HepG2 (cell line): ENCODE measurements at regions not wholly inside any gene's neighbourhood (a gene's known extent, or its start where the extent isn't known, plus 50 kb on each side); places are given as distances from the start of the nearest gene placed in this dataset.

ENCODE experiments used
- ATAC-seq: fragments of 200-7000 bp; cut with Tn5 transposase; 3 replicates; pipeline ENCODE4 v1.9.1; 2020; ENCODE audit warnings: mild to moderate bottlenecking, moderate library complexity
- BruUV-seq: library from RNA; stranded (reverse); fragments of 400-500 nt; replicated peaks from 2 replicates; lab custom pipeline; 2021; lab: Mats Ljungman, UMichigan
- CTCF ChIA-PET: fragments of 300-600 bp; formaldehyde crosslinking; extraction: SDS; loops from one replicate; lab custom pipeline; 2021; ENCODE audit warnings: low total read pairs, inconsistent platforms, low intra/inter-chr PET ratio; lab: Yijun Ruan, JAX
- POLR2A ChIA-PET: fragments of 350-600 bp; sonication (Branson Sonifier 250); formaldehyde crosslinking; loops from one replicate; lab custom pipeline; 2020; ENCODE audit warnings: antibody characterized with exemption, inconsistent platforms; lab: Yijun Ruan, JAX
- DNase-seq: peaks from one replicate; pipeline ENCODE4 v3.0.0-alpha.2; 2015; ENCODE audit warnings: low spot score
- FAIRE-seq: peaks from 3 replicates; lab custom pipeline; 2011; peaks lifted over from hg19 to GRCh38; lab: Jason Lieb, UNC
- H2AFZ ChIP-seq: one replicate; pipeline ENCODE4 v1.6.1; 2011; ENCODE audit warnings: low read length, inconsistent platforms
- H3K27ac ChIP-seq: fragments of 300-600 bp; 3 replicates; pipeline ENCODE4 v1.8.0; 2011; ENCODE audit warnings: mixed run types, mild to moderate bottlenecking, mixed read lengths, low read length, inconsistent platforms; ENCODE audit not compliant: insufficient read depth; ENCODE audit errors: extremely low read length
- H3K27me3 ChIP-seq, 2 experiments: fragments of 200-600 bp in 1 of 2; 2 replicates in 1 of 2; 3 replicates in 1 of 2; pipeline versions ENCODE4 v1.6.0 to v1.8.0; 2011; ENCODE audit warnings: low read length in 2 of 2, mild to moderate bottlenecking in 2 of 2, moderate library complexity in 2 of 2, inconsistent platforms in 1 of 2; ENCODE audit not compliant: insufficient read depth in 2 of 2, control insufficient read depth in 1 of 2
- H3K36me3 ChIP-seq, 2 experiments: fragments of 200-600 bp in 1 of 2; replicated peaks in 1 of 2; 2 replicates in 1 of 2; 3 replicates in 1 of 2; pipeline versions ENCODE4 v1.5.1 to v1.8.0; 2011; ENCODE audit warnings: low read length in 2 of 2, inconsistent platforms in 1 of 2; ENCODE audit not compliant: insufficient read depth in 2 of 2, control insufficient read depth in 1 of 2
- H3K4me1 ChIP-seq: 2 replicates; pipeline ENCODE4 v1.5.1; 2012; ENCODE audit warnings: low read length, inconsistent platforms; ENCODE audit not compliant: insufficient read depth
- H3K4me2 ChIP-seq: 2 replicates; pipeline ENCODE4 v1.6.0; 2011; ENCODE audit warnings: low read depth, low read length, inconsistent platforms
- H3K4me3 ChIP-seq, 3 experiments: fragments of 200-600 bp in 1 of 3; sonication (generic), shearing (Covaris generic) in 1 of 3; replicated peaks in 1 of 3; 2 replicates each; pipeline ENCODE4 v1.5.1; 2011 to 2016; ENCODE audit warnings: low read length in 3 of 3, inconsistent platforms in 2 of 3, low read depth in 2 of 3, mild to moderate bottlenecking in 2 of 3, control low read depth in 1 of 3, mixed read lengths in 1 of 3; ENCODE audit not compliant: insufficient read depth in 1 of 3
- H3K79me2 ChIP-seq: one replicate; pipeline ENCODE4 v1.6.1; 2011; ENCODE audit warnings: low read length, inconsistent platforms; ENCODE audit not compliant: insufficient read depth
- H3K9ac ChIP-seq: 2 replicates; pipeline ENCODE4 v1.6.0; 2011; ENCODE audit warnings: mild to moderate bottlenecking, low read depth, low read length, inconsistent platforms; ENCODE audit not compliant: insufficient read depth
- H3K9me3 ChIP-seq: 2 replicates; pipeline ENCODE4 v1.5.1; 2012; ENCODE audit warnings: mild to moderate bottlenecking, low read length
- H4K20me1 ChIP-seq: 2 replicates; pipeline ENCODE4 v1.6.0; 2011; ENCODE audit warnings: inconsistent platforms, mild to moderate bottlenecking, low read length, moderate library complexity; ENCODE audit not compliant: insufficient read depth
- ADNP ChIP-seq: sonication (generic); formaldehyde crosslinking; IDR thresholded peaks from 2 replicates; pipeline ENCODE4 v1.4.0; 2020; ENCODE audit warnings: missing genetic modification reagents
- DMAP1 ChIP-seq: IDR thresholded peaks from 2 replicates; pipeline ENCODE4 v1.6.1; 2016
- GFI1 ChIP-seq: sonication (generic); formaldehyde crosslinking; IDR thresholded peaks from 2 replicates; pipeline ENCODE4 v1.5.0; 2020; ENCODE audit warnings: missing genetic modification reagents, mild to moderate bottlenecking, borderline replicate concordance
- HNF4A ChIP-seq: sonication (generic); formaldehyde crosslinking; IDR thresholded peaks from 2 replicates; pipeline ENCODE4 v1.4.0; 2020; ENCODE audit warnings: missing genetic modification reagents
- MEIS2 ChIP-seq: sonication (generic); formaldehyde crosslinking; IDR thresholded peaks from 2 replicates; pipeline ENCODE4 v1.9.0; 2021; ENCODE audit warnings: mild to moderate bottlenecking, missing genetic modification reagents
- MXI1 ChIP-seq: IDR thresholded peaks from 3 replicates; pipeline ENCODE4 v1.6.1; 2012; ENCODE audit warnings: low read depth, low read length, inconsistent platforms, borderline replicate concordance
- POGK ChIP-seq: sonication (generic); formaldehyde crosslinking; conservative IDR thresholded peaks from 2 replicates; pipeline ENCODE4 v1.8.0; 2022; ENCODE audit warnings: mild to moderate bottlenecking, moderate library complexity, missing genetic modification reagents
- RFX1 ChIP-seq: fragments of 450-650 bp; IDR thresholded peaks from 2 replicates; pipeline ENCODE4 v1.6.1; 2017
- SMC3 ChIP-seq: IDR thresholded peaks from 2 replicates; pipeline ENCODE4 v1.6.1; 2011; ENCODE audit warnings: low read length, improper control_type of control experiment
- STAT6 ChIP-seq: sonication (generic); formaldehyde crosslinking; IDR thresholded peaks from 2 replicates; pipeline ENCODE4 v1.4.0; 2020; ENCODE audit warnings: missing genetic modification reagents, mild to moderate bottlenecking, borderline replicate concordance
- WIZ ChIP-seq: sonication (generic); formaldehyde crosslinking; IDR thresholded peaks from 2 replicates; pipeline ENCODE4 v1.5.1; 2020; ENCODE audit warnings: mild to moderate bottlenecking, missing genetic modification reagents
- ZFP37 ChIP-seq: sonication (generic); formaldehyde crosslinking; IDR thresholded peaks from 2 replicates; pipeline ENCODE4 v1.4.0; 2020; ENCODE audit warnings: missing genetic modification reagents, borderline replicate concordance
- ZNF280B ChIP-seq: sonication (generic); formaldehyde crosslinking; IDR thresholded peaks from 2 replicates; pipeline ENCODE4 v1.5.0; 2020; ENCODE audit warnings: missing genetic modification reagents, mild to moderate bottlenecking, borderline replicate concordance
- ZNF501 ChIP-seq: sonication (generic); formaldehyde crosslinking; IDR thresholded peaks from 2 replicates; pipeline ENCODE4 v1.5.1; 2020; ENCODE audit warnings: mild to moderate bottlenecking, moderate library complexity, missing genetic modification reagents
- WGBS: methylation state at CpG from one replicate; pipeline ENCODE4 v1.1.6; 2017; ENCODE audit warnings: low lambda C conversion rate; 5-methylcytosine and 5-hydroxymethylcytosine counted together
- in situ Hi-C: cut with HindIII; loops from 2 replicates; pipeline ENCODE4 v1.10.0; 2017; ENCODE audit warnings: low pct_unique_long_range_greater_than_20kb; ENCODE audit not compliant: extremely low pct_ligation_motif_present
- intact Hi-C: fragments of 100-400 bp; cut with micrococcal nuclease; formaldehyde crosslinking; loops from one replicate; pipeline ENCODE4 v1.10.0; 2022; ENCODE audit not compliant: unreplicated experiment

- H3K4me1 ChIP-seq: no peaks in the 10 kb centered on the region
- ChIA-PET CTCF (no interaction called here), POLR2A (no interaction called here)
- H3K36me3 ChIP-seq: no peaks in the 10 kb centered on the region
- FAIRE-seq (no peak), ATAC-seq (no peak), DNase-seq (no peak)
- H3K9ac ChIP-seq: no peak overlapping the region
- peaks cover 0 to 6% of the 10 kb centered on the region in 2 experiments; a peak in 3 of 5 replicates for H3K27me3 ChIP-seq
- no peak overlapping the region for H3K27ac ChIP-seq
- BruUV-seq: no TSS peak
- H4K20me1 ChIP-seq: no peaks in the 10 kb centered on the region
- H3K4me3 ChIP-seq: no peak overlapping the region
- H3K79me2 ChIP-seq: no peaks in the 10 kb centered on the region
- in situ Hi-C loops: no loop called here
- intact Hi-C loops: no loop called here
- TF ChIP-seq MXI1: no peak
- WGBS: 64% methylated on average over 3 of the region's 9 CpGs
- H2AFZ ChIP-seq: no peak overlapping the region
- H3K9me3 ChIP-seq: no peaks in the 10 kb centered on the region
- no peak overlapping the region for H3K4me2 ChIP-seq
Observed at GRCh38 chr1:87201768-87202167, 126.9 kb upstream of the LMO4 start.

GRCh38 chr1:87202451-87202850 lies 126.2 kb upstream of the LMO4 start:
- intact Hi-C loops (no loop called here), in situ Hi-C loops (no loop called here)
- H3K4me1 ChIP-seq: no peaks in the 10 kb centered on the region
- H3K27me3 ChIP-seq: peaks cover 0 to 6% of the 10 kb centered on the region in 2 experiments; a peak in 3 of 5 replicates
- POLR2A ChIA-PET: no interaction called here
- H3K4me3 ChIP-seq: no peak overlapping the region
- no TSS peak for BruUV-seq
- H3K4me2 ChIP-seq: no peak overlapping the region
- TF ChIP-seq GFI1 (CRISPR knock-in tag) (no peak), MEIS2 (CRISPR knock-in tag) (no peak), HNF4A (CRISPR knock-in tag) (no peak), ZNF280B (no peak), RFX1 (no peak), ADNP (CRISPR knock-in tag) (no peak), ZNF501 (CRISPR knock-in tag) (no peak), SMC3 (no peak), POGK (CRISPR knock-in tag) (no peak), WIZ (no peak), ZFP37 (CRISPR knock-in tag) (no peak), DMAP1 (CRISPR knock-in tag) (no peak), STAT6 (CRISPR knock-in tag) (no peak)
- no peaks in the 10 kb centered on the region for H4K20me1 ChIP-seq
- ATAC-seq (no peak), DNase-seq (no peak), FAIRE-seq (no peak)
- CTCF ChIA-PET: no interaction called here
- no peaks in the 10 kb centered on the region for H3K9me3 ChIP-seq
- H3K9ac ChIP-seq: no peak overlapping the region
- H3K27ac ChIP-seq: no peak overlapping the region
- no peaks in the 10 kb centered on the region for H3K36me3 ChIP-seq
- WGBS: 55% methylated on average over 12 of the region's 12 CpGs
- H2AFZ ChIP-seq: no peak overlapping the region
- H3K79me2 ChIP-seq: no peaks in the 10 kb centered on the region
